T47D (cell line): ENCODE measurements at regions not wholly inside any gene's neighbourhood (a gene's known extent, or its start where the extent isn't known, plus 50 kb on each side); places are given as distances from the start of the nearest gene placed in this dataset.

ENCODE experiments used
- DNase-seq, 2 experiments: peaks; one replicate each; pipeline versions ENCODE4 v3.0.0 to v3.0.0-alpha.2; 2011 to 2012; ENCODE audit warnings: low read depth in 1 of 2, low spot score in 1 of 2
- JUND ChIP-seq: IDR thresholded peaks from 2 replicates; pipeline ENCODE4 v1.6.1; 2012; ENCODE audit warnings: low read depth
- in situ Hi-C: cut with HindIII; loops from 2 replicates; pipeline ENCODE4 v1.10.0; 2016; ENCODE audit warnings: low sequenced_read_pairs, low pct_unique_long_range_greater_than_20kb

DNA sequence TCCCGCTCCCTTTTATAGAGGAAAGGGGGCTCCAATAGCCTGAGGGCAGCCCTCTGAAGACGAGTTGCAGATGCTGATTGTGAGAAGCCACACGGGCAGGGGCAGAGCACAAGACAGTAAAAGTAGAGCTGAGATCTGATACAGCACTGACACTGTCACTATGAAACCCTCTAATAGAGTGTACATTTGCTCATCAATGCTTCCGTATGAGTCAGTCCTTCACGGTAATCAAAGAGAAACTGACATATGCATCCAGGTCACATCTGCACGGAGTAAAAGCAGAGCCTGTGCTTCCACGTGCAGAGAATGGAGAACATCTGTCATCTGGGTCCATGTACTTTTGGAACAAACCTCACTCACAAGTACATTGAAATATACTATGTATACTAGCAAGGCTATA is 60.6 kb upstream of the TMEM215 start:
- DNase-seq, result no peak
- no peak for TF ChIP-seq JUND
- in situ Hi-C loops, result no loop called here

DNA sequence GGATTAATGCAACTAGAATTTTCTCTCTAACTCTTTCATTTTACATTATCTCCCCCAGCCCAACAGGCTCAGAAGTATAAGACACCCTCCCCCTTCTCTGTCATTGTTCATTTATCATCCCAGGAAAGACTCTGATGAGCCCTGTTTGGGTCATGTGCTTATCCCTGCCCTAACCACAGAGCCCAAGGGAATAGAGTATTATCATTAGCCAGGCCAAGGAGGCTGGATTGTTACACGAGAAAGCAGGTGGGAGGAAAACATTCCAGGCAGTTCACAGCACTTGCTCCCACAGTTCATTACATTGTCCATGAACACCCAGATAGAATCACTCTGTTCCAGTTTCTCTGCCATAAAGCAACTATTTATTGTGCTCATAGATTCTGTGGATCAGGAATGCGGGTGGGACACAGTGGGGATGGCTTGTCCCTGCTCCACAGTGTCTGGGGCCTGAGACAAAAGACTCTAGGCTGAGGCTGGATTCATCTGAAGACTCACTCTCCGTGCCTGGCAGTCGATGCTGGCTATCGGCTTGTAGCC is 59.5 kb upstream of the TMEM215 start:
- no peak for DNase-seq
- no peak for TF ChIP-seq JUND
- in situ Hi-C loops, result no loop called here

DNA sequence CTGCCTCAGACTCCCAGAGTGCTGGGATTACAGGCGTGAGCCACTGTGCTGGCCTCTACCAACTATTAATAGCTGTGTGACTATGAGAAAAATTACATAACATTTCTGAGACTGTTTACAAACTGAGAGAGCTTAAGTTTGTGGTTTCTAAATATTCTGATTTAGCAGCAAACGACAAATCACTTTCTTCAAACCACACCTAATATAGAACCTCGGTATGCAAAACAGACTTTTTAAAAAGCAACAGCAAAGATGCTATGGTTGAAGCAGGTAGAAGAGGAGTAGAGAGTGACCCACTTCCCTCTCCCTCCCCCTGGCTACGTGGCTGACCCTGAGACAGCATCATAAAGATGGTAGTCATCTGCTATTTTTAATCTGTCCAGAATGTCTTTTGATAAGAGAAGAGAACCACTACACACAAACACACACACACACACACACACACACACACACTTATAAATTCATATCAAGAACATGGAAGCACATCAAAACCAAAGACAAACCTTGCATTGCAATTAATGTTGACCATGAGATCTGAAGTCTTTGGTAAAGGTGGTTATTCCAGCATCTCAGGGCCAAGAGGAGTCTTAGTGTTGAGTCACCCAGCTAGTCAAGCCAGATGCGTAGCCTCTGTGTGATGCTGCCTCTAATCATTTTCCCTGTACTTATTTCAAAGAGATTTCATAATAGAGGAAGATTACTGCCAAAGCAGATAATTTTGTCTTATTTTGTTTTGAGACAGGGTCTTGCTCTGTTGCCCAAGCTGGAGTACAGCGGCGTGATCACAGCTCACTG is 58.1 kb upstream of the TMEM215 start:
- in situ Hi-C loops, result no loop called here
- no peak for DNase-seq

DNA sequence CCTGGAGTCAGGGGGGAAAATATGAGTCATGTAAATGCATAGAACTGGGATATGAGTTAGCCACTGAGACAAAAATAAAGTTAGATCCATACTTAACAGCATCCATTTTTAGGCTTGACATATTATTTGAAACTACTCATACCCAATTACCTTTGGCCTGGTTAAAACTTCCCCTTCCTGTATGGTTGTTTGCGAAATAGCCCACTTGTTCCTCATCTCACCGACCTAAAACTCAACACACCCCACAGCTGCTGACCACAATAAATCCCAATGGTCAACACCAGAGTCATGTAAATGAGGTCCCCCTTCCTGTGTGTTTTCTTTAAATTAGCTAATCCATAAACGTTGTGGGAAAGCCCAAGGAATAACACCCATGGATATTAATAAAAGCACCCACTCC is 55.2 kb upstream of the TMEM215 start:
- DNase-seq, result no peak
- TF ChIP-seq JUND, result no peak
- in situ Hi-C loops, result no loop called here

More for the DNA sequence above, 58.1 kb upstream of the TMEM215 start:
- no peak for TF ChIP-seq JUND
